Endothelial cell of umbilical vein (primary cell): ENCODE measurements at regions not wholly inside any gene's neighbourhood (a gene's known extent, or its start where the extent isn't known, plus 50 kb on each side); places are given as distances from the start of the nearest gene placed in this dataset.

ENCODE experiments used
- BruUV-seq: library from RNA; stranded (reverse); fragments of 400-500 nt; replicated peaks from 2 replicates; lab custom pipeline; 2021; lab: Mats Ljungman, UMichigan
- CTCF ChIA-PET: fragments of 300-600, 350-600 bp; sonication (Branson Sonifier 250); formaldehyde crosslinking; loops from one replicate; lab custom pipeline; 2021; ENCODE audit warnings: antibody characterized with exemption, inconsistent platforms; lab: Charles Lee
- POLR2A ChIA-PET: fragments of 300-600, 350-600 bp; sonication (Branson Sonifier 250); formaldehyde crosslinking; loops from one replicate; lab custom pipeline; 2021; ENCODE audit warnings: antibody characterized with exemption, inconsistent platforms; lab: Charles Lee
- DNase-seq: peaks from one replicate; pipeline ENCODE4 v3.0.0-alpha.2; 2011; ENCODE audit warnings: low read depth, low spot score
- FAIRE-seq: peaks from 2 replicates; lab custom pipeline; 2011; peaks lifted over from hg19 to GRCh38; lab: Jason Lieb, UNC
- H2AFZ ChIP-seq: 2 replicates; pipeline ENCODE4 v1.6.0; 2012; ENCODE audit warnings: low read depth, low read length, control low read depth, inconsistent platforms
- H3K27ac ChIP-seq: 2 replicates; pipeline ENCODE4 v1.5.1; 2011; ENCODE audit warnings: low read depth, mild to moderate bottlenecking, control low read depth, low read length, moderate library complexity; ENCODE audit not compliant: insufficient read depth
- H3K27me3 ChIP-seq, 2 experiments: 2 replicates each; pipeline versions ENCODE4 v1.6.0 to v1.6.1; 2011; ENCODE audit warnings: low read length in 2 of 2, mixed read lengths in 1 of 2; ENCODE audit not compliant: control insufficient read depth in 2 of 2, insufficient read depth in 2 of 2
- H3K36me3 ChIP-seq, 2 experiments: 2 replicates in 1 of 2; 3 replicates in 1 of 2; pipeline ENCODE4 v1.5.1; 2011; ENCODE audit warnings: low read length in 2 of 2, mild to moderate bottlenecking in 1 of 2, moderate library complexity in 1 of 2; ENCODE audit not compliant: control insufficient read depth in 2 of 2, insufficient read depth in 2 of 2; ENCODE audit errors: extremely low read depth in 1 of 2
- H3K4me1 ChIP-seq: 3 replicates; pipeline ENCODE4 v1.5.1; 2011; ENCODE audit warnings: mild to moderate bottlenecking, low read length; ENCODE audit not compliant: control insufficient read depth, insufficient read depth; ENCODE audit errors: extremely low read depth
- H3K4me2 ChIP-seq: 2 replicates; pipeline ENCODE4 v1.6.1; 2011; ENCODE audit warnings: low read length, control low read depth, mixed read lengths; ENCODE audit not compliant: insufficient read depth
- H3K4me3 ChIP-seq, 3 experiments: fragments of 200-600 bp in 1 of 3; sonication (generic), shearing (Covaris generic) in 1 of 3; replicated peaks in 1 of 3; 2 replicates each; pipeline ENCODE4 v1.5.1; 2011 to 2016; ENCODE audit warnings: control low read depth in 3 of 3, low read length in 3 of 3, mild to moderate bottlenecking in 2 of 3, inconsistent platforms in 1 of 3, low read depth in 1 of 3, moderate library complexity in 1 of 3; ENCODE audit not compliant: insufficient read depth in 1 of 3
- H3K79me2 ChIP-seq: 2 replicates; pipeline ENCODE4 v1.6.0; 2012; ENCODE audit warnings: low read length, inconsistent platforms; ENCODE audit not compliant: control insufficient read depth, insufficient read depth
- H3K9ac ChIP-seq: replicated peaks from 2 replicates; pipeline ENCODE3; 2011; ENCODE audit warnings: low read length, control low read depth; ENCODE audit not compliant: insufficient read depth; ENCODE audit errors: extremely low read depth
- H3K9me1 ChIP-seq: replicated peaks from 3 replicates; pipeline ENCODE4 v1.6.0; 2011; ENCODE audit warnings: mild to moderate bottlenecking, low read length; ENCODE audit not compliant: control insufficient read depth, insufficient read depth; ENCODE audit errors: extremely low read depth
- H3K9me3 ChIP-seq: replicated peaks from 2 replicates; pipeline ENCODE4 v1.5.1; 2012; ENCODE audit warnings: low read length, inconsistent platforms; ENCODE audit not compliant: control insufficient read depth, insufficient read depth
- H4K20me1 ChIP-seq: replicated peaks from 2 replicates; pipeline ENCODE3; 2011; ENCODE audit warnings: mild to moderate bottlenecking, low read length; ENCODE audit not compliant: control insufficient read depth, insufficient read depth; ENCODE audit errors: extremely low read depth
- EZH2 ChIP-seq: IDR thresholded peaks from 2 replicates; pipeline ENCODE4 v1.6.1; 2012; ENCODE audit warnings: borderline replicate concordance, low read depth, mild to moderate bottlenecking, moderate library complexity, low read length, inconsistent platforms; ENCODE audit not compliant: severe bottlenecking
- FOS ChIP-seq: IDR thresholded peaks from 2 replicates; pipeline ENCODE4 v1.6.1; 2011; ENCODE audit warnings: mild to moderate bottlenecking, low read length, moderate library complexity, borderline replicate concordance; ENCODE audit not compliant: insufficient read depth
- GATA2 ChIP-seq: IDR thresholded peaks from 2 replicates; pipeline ENCODE4 v1.7.0; 2011; ENCODE audit warnings: low read depth, mild to moderate bottlenecking, moderate library complexity, mixed read lengths, low read length; ENCODE audit not compliant: insufficient read length, insufficient read depth
- JUN ChIP-seq: IDR thresholded peaks from 2 replicates; pipeline ENCODE4 v1.6.1; 2011; ENCODE audit warnings: borderline replicate concordance, low read depth; ENCODE audit not compliant: insufficient read length, insufficient read depth
- MYC ChIP-seq: IDR thresholded peaks from one replicate; pipeline ENCODE4 v1.6.1; 2011; ENCODE audit warnings: mild to moderate bottlenecking, low read depth, low read length
- POLR2A ChIP-seq: IDR thresholded peaks from 2 replicates; pipeline ENCODE4 v1.6.1; 2012; ENCODE audit warnings: low read depth, mild to moderate bottlenecking, control low read depth, low read length
- POLR2AphosphoS5 ChIP-seq: IDR thresholded peaks from 2 replicates; pipeline ENCODE4 v1.6.1; 2012; ENCODE audit warnings: low read depth, mild to moderate bottlenecking, control low read depth, low read length, moderate library complexity; ENCODE audit not compliant: insufficient read depth
- dilution Hi-C: fragments of 300-500 bp; cut with MboI; formaldehyde crosslinking; loops from one replicate; pipeline ENCODE4 v1.15.0; 2019; ENCODE audit warnings: low sequenced_read_pairs; ENCODE audit not compliant: extremely low pct_ligation_motif_present
- intact Hi-C: fragments of 100-400 bp; cut with micrococcal nuclease; formaldehyde crosslinking; loops from one replicate; pipeline ENCODE4 v1.10.0; 2022
- TF ChIP-seq, protein P1 (sequence below), 2 donors: IDR thresholded peaks; 1 replicate in 1 of 2; 2 replicates in 1 of 2; pipeline ENCODE4 v1.5.1; 2011; ENCODE audit warnings: low read length in 2 of 2, mild to moderate bottlenecking in 2 of 2, moderate library complexity in 2 of 2, control low read depth in 1 of 2, inconsistent platforms in 1 of 2, low read depth in 1 of 2; ENCODE audit not compliant: insufficient read depth in 1 of 2; ENCODE audit errors: extremely low read depth in 1 of 2
- TF ChIP-seq, protein P2 (sequence below): IDR thresholded peaks from 2 replicates; pipeline ENCODE4 v1.6.1; 2011; ENCODE audit not compliant: insufficient read depth, insufficient read length

DNA sequence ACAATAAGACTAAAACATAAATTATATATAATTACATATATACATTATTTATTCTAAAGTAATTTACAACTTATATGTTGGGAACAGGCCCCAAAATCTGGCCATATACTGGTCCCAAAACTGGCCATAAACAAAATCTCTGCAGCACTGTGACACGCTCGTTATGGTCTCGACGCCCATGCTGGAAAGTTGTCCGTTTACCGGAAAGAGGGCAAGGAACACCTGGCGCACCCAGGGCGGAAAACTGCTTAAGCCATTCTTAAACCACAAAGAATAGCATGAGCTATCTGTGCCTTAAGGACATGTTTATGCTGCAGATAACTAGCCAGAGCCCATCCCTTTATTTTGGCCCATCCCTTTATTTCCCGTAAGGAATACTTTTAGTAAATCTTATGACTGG is 164.9 kb downstream of the CENPW start:
- DNase-seq (no peak), FAIRE-seq (no peak)
- dilution Hi-C loops = no loop called here
- no peak overlapping the region for H3K9ac ChIP-seq
- H3K79me2 ChIP-seq = no peaks in the 10 kb centered on the region
- H2AFZ ChIP-seq = no peak overlapping the region
- TF ChIP-seq, protein P1, sequence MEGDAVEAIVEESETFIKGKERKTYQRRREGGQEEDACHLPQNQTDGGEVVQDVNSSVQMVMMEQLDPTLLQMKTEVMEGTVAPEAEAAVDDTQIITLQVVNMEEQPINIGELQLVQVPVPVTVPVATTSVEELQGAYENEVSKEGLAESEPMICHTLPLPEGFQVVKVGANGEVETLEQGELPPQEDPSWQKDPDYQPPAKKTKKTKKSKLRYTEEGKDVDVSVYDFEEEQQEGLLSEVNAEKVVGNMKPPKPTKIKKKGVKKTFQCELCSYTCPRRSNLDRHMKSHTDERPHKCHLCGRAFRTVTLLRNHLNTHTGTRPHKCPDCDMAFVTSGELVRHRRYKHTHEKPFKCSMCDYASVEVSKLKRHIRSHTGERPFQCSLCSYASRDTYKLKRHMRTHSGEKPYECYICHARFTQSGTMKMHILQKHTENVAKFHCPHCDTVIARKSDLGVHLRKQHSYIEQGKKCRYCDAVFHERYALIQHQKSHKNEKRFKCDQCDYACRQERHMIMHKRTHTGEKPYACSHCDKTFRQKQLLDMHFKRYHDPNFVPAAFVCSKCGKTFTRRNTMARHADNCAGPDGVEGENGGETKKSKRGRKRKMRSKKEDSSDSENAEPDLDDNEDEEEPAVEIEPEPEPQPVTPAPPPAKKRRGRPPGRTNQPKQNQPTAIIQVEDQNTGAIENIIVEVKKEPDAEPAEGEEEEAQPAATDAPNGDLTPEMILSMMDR (IDR thresholded peaks at IDR 0.05; ENCODE audit: extremely low read depth in 1 of 2, insufficient read depth in 1 of 2, low read depth in 1 of 2, low read length in 2 of 2) = no peak
- H3K4me2 ChIP-seq = no peak overlapping the region
- no peaks in the 10 kb centered on the region for H3K9me3 ChIP-seq
- H3K36me3 ChIP-seq = no peaks in the 10 kb centered on the region
- ChIA-PET POLR2A (no interaction called here), CTCF (no interaction called here)
- no peak overlapping the region for H3K4me3 ChIP-seq
- no peaks in the 10 kb centered on the region for H4K20me1 ChIP-seq
- no peaks in the 10 kb centered on the region for H3K27me3 ChIP-seq
- no TSS peak for BruUV-seq
- no peaks in the 10 kb centered on the region for H3K9me1 ChIP-seq
- no peak overlapping the region for H3K27ac ChIP-seq
- no peaks in the 10 kb centered on the region for H3K4me1 ChIP-seq
- intact Hi-C loops = no loop called here

DNA sequence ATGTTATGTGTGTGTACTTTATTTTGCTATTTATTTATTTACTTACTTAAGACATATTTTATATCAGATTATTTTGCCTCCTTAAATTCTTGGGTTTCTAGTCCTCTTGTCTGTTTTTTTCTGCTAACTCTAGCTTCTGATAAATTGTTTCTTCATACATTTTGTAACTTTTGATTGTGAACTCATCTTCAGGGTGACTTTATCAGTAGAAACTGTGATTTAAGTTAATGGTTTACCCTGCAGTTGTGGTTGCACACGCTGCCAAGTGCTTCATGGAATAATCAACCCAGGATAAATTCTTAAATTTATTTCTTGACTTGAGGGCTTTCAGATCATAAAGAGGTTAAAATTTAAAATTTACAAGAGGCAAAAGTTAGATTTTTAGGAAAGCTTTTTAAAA is 173.3 kb downstream of the CENPW start:
- TF ChIP-seq POLR2AphosphoS5 (no peak), MYC (no peak), JUN (no peak), GATA2 (no peak), POLR2A (no peak), EZH2 (no peak), FOS (no peak)
- TF ChIP-seq, protein P1 (IDR thresholded peaks at IDR 0.05; ENCODE audit: extremely low read depth in 1 of 2, insufficient read depth in 1 of 2, low read depth in 1 of 2, low read length in 2 of 2) = no peak
- TF ChIP-seq, protein P2, sequence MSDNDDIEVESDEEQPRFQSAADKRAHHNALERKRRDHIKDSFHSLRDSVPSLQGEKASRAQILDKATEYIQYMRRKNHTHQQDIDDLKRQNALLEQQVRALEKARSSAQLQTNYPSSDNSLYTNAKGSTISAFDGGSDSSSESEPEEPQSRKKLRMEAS = no peak

More for the DNA sequence above, 173.3 kb downstream of the CENPW start:
- H3K9me3 ChIP-seq = no peaks in the 10 kb centered on the region
- FAIRE-seq (no peak), DNase-seq (no peak)
- H3K27me3 ChIP-seq = no peaks in the 10 kb centered on the region
- no peak overlapping the region for H2AFZ ChIP-seq
- ChIA-PET CTCF (interaction anchor here (0.8 kb wide), 1 partner anchor 14 kb away, joined by 3 read pairs; no protein-coding TSS in a partner anchor), POLR2A (no interaction called here)
- H3K27ac ChIP-seq = no peak overlapping the region
- intact Hi-C loops (no loop called here), dilution Hi-C loops (no loop called here)
- no peaks in the 10 kb centered on the region for H3K79me2 ChIP-seq
- no peak overlapping the region for H3K9ac ChIP-seq
- no peaks in the 10 kb centered on the region for H3K9me1 ChIP-seq
- H3K4me1 ChIP-seq = no peaks in the 10 kb centered on the region
- no TSS peak for BruUV-seq
- no peak overlapping the region for H3K4me3 ChIP-seq
- no peak overlapping the region for H3K4me2 ChIP-seq
- H4K20me1 ChIP-seq = no peaks in the 10 kb centered on the region
- no peaks in the 10 kb centered on the region for H3K36me3 ChIP-seq
